ENCODE measurements at regions not wholly inside any gene's neighbourhood (a gene's known extent, or its start where the extent isn't known, plus 50 kb on each side); places are given as distances from the start of the nearest gene placed in this dataset.

DNA sequence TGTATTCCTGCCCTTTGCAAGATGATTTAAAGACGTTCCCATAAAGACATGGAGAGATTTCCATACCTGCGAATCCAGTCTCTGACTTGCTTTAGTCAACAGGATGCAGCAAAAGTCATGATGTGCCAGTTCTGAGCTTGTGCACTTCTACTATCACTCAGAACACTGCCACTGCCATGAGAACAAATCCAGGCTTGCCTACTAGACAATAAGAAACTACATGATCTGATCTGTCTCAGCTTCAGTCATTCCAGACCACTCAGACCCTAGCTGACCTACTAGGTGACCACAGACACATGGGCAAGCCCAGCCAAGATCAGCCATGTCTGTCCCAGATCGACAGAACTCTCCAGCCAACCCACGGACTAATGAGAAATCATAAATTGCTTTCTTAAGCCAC, 219.2 kb downstream of the RRAGC start:
- no peak for TF ChIP-seq POLR2AphosphoS5 (IDR thresholded peaks at IDR 0.05; ENCODE audit: low read depth, low read length)
- TF ChIP-seq, protein P1, sequence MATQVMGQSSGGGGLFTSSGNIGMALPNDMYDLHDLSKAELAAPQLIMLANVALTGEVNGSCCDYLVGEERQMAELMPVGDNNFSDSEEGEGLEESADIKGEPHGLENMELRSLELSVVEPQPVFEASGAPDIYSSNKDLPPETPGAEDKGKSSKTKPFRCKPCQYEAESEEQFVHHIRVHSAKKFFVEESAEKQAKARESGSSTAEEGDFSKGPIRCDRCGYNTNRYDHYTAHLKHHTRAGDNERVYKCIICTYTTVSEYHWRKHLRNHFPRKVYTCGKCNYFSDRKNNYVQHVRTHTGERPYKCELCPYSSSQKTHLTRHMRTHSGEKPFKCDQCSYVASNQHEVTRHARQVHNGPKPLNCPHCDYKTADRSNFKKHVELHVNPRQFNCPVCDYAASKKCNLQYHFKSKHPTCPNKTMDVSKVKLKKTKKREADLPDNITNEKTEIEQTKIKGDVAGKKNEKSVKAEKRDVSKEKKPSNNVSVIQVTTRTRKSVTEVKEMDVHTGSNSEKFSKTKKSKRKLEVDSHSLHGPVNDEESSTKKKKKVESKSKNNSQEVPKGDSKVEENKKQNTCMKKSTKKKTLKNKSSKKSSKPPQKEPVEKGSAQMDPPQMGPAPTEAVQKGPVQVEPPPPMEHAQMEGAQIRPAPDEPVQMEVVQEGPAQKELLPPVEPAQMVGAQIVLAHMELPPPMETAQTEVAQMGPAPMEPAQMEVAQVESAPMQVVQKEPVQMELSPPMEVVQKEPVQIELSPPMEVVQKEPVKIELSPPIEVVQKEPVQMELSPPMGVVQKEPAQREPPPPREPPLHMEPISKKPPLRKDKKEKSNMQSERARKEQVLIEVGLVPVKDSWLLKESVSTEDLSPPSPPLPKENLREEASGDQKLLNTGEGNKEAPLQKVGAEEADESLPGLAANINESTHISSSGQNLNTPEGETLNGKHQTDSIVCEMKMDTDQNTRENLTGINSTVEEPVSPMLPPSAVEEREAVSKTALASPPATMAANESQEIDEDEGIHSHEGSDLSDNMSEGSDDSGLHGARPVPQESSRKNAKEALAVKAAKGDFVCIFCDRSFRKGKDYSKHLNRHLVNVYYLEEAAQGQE (IDR thresholded peaks at IDR 0.05; ENCODE audit: insufficient read depth in 1 of 2, low read depth in 2 of 2, low read length in 2 of 2), result no peak
- no peak for TF ChIP-seq TAF1 (IDR thresholded peaks at IDR 0.05; ENCODE audit: borderline replicate concordance, insufficient read depth, low read length)
- no peak for TF ChIP-seq FOXP2 (optimal IDR thresholded peaks at IDR 0.05; ENCODE audit: borderline replicate concordance, extremely low read depth, extremely low read length, insufficient read depth)

All from PFSK-1 (cell line).